ENCODE measurements at regions not wholly inside any gene's neighbourhood (a gene's known extent, or its start where the extent isn't known, plus 50 kb on each side); places are given as distances from the start of the nearest gene placed in this dataset.

DNA sequence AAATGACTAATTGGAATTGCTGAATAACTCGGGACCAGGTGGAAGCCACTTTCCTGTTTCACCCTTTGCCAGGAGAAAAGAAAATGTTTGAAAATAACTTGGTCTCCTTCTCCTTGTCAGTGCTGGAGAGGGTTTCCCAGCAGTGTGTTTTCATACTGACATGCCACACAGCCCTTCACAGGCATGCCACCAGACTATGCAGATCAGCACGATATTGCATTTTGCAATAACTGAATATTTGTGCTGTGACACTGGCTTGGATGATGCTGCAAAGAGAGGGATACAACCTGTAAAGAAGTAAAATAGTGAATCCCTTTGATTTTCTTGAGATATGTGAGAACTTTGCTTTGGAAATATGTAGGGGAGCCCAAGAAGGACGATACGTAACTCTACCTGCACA, 200.0 kb upstream of the NAV2 start:
- H3K9ac ChIP-seq (replicated peaks; ENCODE audit: extremely low read depth, insufficient read depth, low read length): no peak overlapping the region
- FAIRE-seq (no peak), DNase-seq (ENCODE audit: low read depth, low spot score) (no peak)
- intact Hi-C loops (cut with micrococcal nuclease): no loop called here
- H3K9me1 ChIP-seq (replicated peaks; ENCODE audit: control insufficient read depth, extremely low read depth, insufficient read depth, low read length): no peaks in the 10 kb centered on the region
- CTCF ChIA-PET: interaction anchor here (0.7 to 1.8 kb wide), 6 partner anchors 28 to 186 kb away, joined by 3 to 5 read pairs (median 3); no protein-coding TSS in a partner anchor
- H3K27me3 ChIP-seq (ENCODE audit: control insufficient read depth in 2 of 2, insufficient read depth in 2 of 2, low read length in 2 of 2): no peaks in the 10 kb centered on the region
- H3K79me2 ChIP-seq (ENCODE audit: control insufficient read depth, insufficient read depth, low read length): no peaks in the 10 kb centered on the region
- POLR2A ChIA-PET: no interaction called here
- H3K9me3 ChIP-seq (replicated peaks; ENCODE audit: control insufficient read depth, insufficient read depth, low read length): no peaks in the 10 kb centered on the region
- H3K4me2 ChIP-seq (ENCODE audit: insufficient read depth, low read length): no peak overlapping the region
- H3K36me3 ChIP-seq (ENCODE audit: control insufficient read depth in 2 of 2, extremely low read depth in 1 of 2, insufficient read depth in 2 of 2, low read length in 2 of 2): no peaks in the 10 kb centered on the region
- H3K4me1 ChIP-seq (ENCODE audit: control insufficient read depth, extremely low read depth, insufficient read depth, low read length): peaks cover 24% of the 10 kb centered on the region
- TF ChIP-seq EZH2 (IDR thresholded peaks at IDR 0.05; ENCODE audit: borderline replicate concordance, low read depth, low read length, severe bottlenecking) (no peak), POLR2A (IDR thresholded peaks at IDR 0.05; ENCODE audit: low read depth, low read length) (no peak), FOS (IDR thresholded peaks at IDR 0.05; ENCODE audit: borderline replicate concordance, insufficient read depth, low read length) (no peak), POLR2AphosphoS5 (IDR thresholded peaks at IDR 0.05; ENCODE audit: insufficient read depth, low read depth, low read length) (no peak), JUN (IDR thresholded peaks at IDR 0.05; ENCODE audit: borderline replicate concordance, insufficient read depth, insufficient read length, low read depth) (no peak), GATA2 (IDR thresholded peaks at IDR 0.05; ENCODE audit: insufficient read depth, insufficient read length, low read depth, low read length) (no peak)
- TF ChIP-seq, protein P1, sequence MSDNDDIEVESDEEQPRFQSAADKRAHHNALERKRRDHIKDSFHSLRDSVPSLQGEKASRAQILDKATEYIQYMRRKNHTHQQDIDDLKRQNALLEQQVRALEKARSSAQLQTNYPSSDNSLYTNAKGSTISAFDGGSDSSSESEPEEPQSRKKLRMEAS (IDR thresholded peaks at IDR 0.05; ENCODE audit: insufficient read depth, insufficient read length): no peak
- TF ChIP-seq, protein P2, sequence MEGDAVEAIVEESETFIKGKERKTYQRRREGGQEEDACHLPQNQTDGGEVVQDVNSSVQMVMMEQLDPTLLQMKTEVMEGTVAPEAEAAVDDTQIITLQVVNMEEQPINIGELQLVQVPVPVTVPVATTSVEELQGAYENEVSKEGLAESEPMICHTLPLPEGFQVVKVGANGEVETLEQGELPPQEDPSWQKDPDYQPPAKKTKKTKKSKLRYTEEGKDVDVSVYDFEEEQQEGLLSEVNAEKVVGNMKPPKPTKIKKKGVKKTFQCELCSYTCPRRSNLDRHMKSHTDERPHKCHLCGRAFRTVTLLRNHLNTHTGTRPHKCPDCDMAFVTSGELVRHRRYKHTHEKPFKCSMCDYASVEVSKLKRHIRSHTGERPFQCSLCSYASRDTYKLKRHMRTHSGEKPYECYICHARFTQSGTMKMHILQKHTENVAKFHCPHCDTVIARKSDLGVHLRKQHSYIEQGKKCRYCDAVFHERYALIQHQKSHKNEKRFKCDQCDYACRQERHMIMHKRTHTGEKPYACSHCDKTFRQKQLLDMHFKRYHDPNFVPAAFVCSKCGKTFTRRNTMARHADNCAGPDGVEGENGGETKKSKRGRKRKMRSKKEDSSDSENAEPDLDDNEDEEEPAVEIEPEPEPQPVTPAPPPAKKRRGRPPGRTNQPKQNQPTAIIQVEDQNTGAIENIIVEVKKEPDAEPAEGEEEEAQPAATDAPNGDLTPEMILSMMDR (IDR thresholded peaks at IDR 0.05; ENCODE audit: extremely low read depth in 1 of 2, insufficient read depth in 1 of 2, low read depth in 1 of 2, low read length in 2 of 2): no peak
- no peak overlapping the region for H2AFZ ChIP-seq (ENCODE audit: low read depth, low read length)
- H4K20me1 ChIP-seq (replicated peaks; ENCODE audit: control insufficient read depth, extremely low read depth, insufficient read depth, low read length): no peaks in the 10 kb centered on the region
- no peak overlapping the region for H3K4me3 ChIP-seq (replicated peaks in 1 of 3; ENCODE audit: insufficient read depth in 1 of 3, low read depth in 1 of 3, low read length in 3 of 3)
- no peak overlapping the region for H3K27ac ChIP-seq (ENCODE audit: insufficient read depth, low read depth, low read length)
- dilution Hi-C loops (cut with MboI; ENCODE audit: extremely low pct_ligation_motif_present, low sequenced_read_pairs): no loop called here
- no TSS peak for BruUV-seq (replicated peaks)

Data from endothelial cell of umbilical vein (primary cell).